Cardiac muscle cell (in vitro differentiated cells and primary cell): ENCODE measurements at regions not wholly inside any gene's neighbourhood (a gene's known extent, or its start where the extent isn't known, plus 50 kb on each side); places are given as distances from the start of the nearest gene placed in this dataset.

ENCODE experiments used
- DNase-seq, 2 donors: peaks; one replicate each; pipeline versions ENCODE4 v3.0.0 to v3.0.0-alpha.2; 2010 to 2017; ENCODE audit warnings: low read depth in 1 of 2, low spot score in 1 of 2
- H3K27ac ChIP-seq: fragments of 200-600 bp; sonication (generic); 2 replicates; pipeline ENCODE4 v1.5.1; 2016
- H3K27me3 ChIP-seq: fragments of 200-600 bp; sonication (generic); 2 replicates; pipeline ENCODE4 v1.6.0; 2016; ENCODE audit warnings: control low read depth
- H3K36me3 ChIP-seq: fragments of 200-600 bp; sonication (generic); 2 replicates; pipeline ENCODE4 v1.5.1; 2016; ENCODE audit warnings: control low read depth
- H3K4me1 ChIP-seq: fragments of 200-600 bp; sonication (generic); 2 replicates; pipeline ENCODE4 v1.8.1; 2017; ENCODE audit warnings: low read depth, mild to moderate bottlenecking, mixed run types
- H3K4me3 ChIP-seq: fragments of 200-600 bp; sonication (generic); 2 replicates; pipeline ENCODE4 v1.5.1; 2016; ENCODE audit warnings: mild to moderate bottlenecking
- H3K9me3 ChIP-seq: fragments of 200-600 bp; sonication (generic); 2 replicates; pipeline ENCODE4 v1.5.1; 2017; ENCODE audit warnings: low read depth, mild to moderate bottlenecking, control low read depth
- TF ChIP-seq, protein P1 (sequence below): IDR thresholded peaks from 2 replicates; pipeline ENCODE4 v1.5.1; 2012; ENCODE audit warnings: low read depth, mild to moderate bottlenecking, low read length

DNA sequence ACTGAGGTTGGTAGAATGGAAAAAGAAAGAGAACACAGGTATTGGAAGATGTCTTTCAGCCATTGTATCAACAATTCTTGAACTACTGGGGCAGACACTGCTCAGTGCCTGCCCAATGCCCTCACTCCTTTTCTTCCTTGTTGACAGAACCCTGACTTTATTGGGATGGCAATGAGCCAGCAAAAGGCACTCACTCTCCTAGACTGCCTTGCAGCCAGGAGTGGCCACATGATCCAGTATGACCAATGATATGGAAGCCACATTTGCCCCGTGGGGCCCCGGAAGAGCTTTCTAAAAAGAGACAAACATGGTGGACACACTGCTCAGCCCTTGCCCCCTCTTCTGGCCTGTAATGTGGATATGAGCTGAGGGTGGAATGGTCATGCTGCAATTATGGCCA lies 88.6 kb upstream of the ZNF716 start:
- no peak for DNase-seq
- Histone ChIP-seq H3K4me3 (no peak overlapping the region), H3K27me3 (no peaks in the 10 kb centered on the region), H3K36me3 (no peaks in the 10 kb centered on the region), H3K4me1 (no peaks in the 10 kb centered on the region), H3K27ac (no peak overlapping the region), H3K9me3 (no peaks in the 10 kb centered on the region)
- TF ChIP-seq, protein P1, sequence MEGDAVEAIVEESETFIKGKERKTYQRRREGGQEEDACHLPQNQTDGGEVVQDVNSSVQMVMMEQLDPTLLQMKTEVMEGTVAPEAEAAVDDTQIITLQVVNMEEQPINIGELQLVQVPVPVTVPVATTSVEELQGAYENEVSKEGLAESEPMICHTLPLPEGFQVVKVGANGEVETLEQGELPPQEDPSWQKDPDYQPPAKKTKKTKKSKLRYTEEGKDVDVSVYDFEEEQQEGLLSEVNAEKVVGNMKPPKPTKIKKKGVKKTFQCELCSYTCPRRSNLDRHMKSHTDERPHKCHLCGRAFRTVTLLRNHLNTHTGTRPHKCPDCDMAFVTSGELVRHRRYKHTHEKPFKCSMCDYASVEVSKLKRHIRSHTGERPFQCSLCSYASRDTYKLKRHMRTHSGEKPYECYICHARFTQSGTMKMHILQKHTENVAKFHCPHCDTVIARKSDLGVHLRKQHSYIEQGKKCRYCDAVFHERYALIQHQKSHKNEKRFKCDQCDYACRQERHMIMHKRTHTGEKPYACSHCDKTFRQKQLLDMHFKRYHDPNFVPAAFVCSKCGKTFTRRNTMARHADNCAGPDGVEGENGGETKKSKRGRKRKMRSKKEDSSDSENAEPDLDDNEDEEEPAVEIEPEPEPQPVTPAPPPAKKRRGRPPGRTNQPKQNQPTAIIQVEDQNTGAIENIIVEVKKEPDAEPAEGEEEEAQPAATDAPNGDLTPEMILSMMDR: no peak

DNA sequence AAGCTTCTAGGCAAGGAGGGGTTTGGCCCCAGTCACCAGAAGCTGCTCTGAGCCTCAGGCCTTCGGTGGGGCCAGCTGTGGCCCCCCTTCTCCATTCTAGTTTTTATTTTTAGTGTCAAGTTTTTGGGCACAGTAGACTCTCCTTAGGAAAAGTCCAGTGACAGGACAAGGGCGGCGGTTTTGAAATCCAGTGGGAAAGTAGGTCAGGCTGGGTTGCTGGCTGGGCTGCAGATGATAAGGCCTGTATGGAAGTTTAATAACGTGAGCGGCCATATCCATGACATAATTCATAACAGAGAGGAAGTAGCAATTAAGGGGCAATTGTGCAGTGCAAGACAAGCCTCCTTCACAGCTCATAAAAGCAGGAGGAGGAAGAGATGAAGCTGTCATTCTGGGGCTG lies 87.1 kb upstream of the ZNF716 start:
- no peak overlapping the region for H3K27ac ChIP-seq
- no peaks in the 10 kb centered on the region for H3K36me3 ChIP-seq
- H3K4me1 ChIP-seq: no peaks in the 10 kb centered on the region
- TF ChIP-seq, protein P1: no peak
- H3K9me3 ChIP-seq: peaks cover 4% of the 10 kb centered on the region
- DNase-seq: no peak
- no peak overlapping the region for H3K4me3 ChIP-seq
- H3K27me3 ChIP-seq: no peaks in the 10 kb centered on the region

DNA sequence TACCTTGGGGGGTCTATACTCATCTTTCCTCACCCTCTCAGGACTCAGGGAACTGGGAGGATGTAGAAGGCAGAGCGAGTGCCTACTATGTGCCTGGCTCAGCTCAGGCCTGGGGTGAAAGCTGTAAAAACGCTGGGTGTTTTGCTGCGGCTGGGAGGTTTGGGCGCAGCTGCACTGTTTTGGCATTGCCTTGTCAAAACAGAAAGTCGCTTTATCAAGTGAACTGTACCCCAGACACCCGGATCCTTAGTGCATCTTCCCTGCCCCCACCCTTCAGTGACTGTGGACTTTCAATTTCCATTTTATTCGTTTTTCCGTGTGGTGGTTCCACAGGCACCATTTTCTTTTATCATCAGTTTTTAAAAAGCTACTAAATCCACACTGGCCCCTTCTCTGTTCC lies 86.7 kb upstream of the ZNF716 start:
- DNase-seq: no peak
- Histone ChIP-seq H3K4me1 (no peaks in the 10 kb centered on the region), H3K27ac (no peak overlapping the region), H3K27me3 (no peaks in the 10 kb centered on the region), H3K36me3 (no peaks in the 10 kb centered on the region), H3K4me3 (no peak overlapping the region), H3K9me3 (peaks cover 4% of the 10 kb centered on the region)
- TF ChIP-seq, protein P1: no peak

DNA sequence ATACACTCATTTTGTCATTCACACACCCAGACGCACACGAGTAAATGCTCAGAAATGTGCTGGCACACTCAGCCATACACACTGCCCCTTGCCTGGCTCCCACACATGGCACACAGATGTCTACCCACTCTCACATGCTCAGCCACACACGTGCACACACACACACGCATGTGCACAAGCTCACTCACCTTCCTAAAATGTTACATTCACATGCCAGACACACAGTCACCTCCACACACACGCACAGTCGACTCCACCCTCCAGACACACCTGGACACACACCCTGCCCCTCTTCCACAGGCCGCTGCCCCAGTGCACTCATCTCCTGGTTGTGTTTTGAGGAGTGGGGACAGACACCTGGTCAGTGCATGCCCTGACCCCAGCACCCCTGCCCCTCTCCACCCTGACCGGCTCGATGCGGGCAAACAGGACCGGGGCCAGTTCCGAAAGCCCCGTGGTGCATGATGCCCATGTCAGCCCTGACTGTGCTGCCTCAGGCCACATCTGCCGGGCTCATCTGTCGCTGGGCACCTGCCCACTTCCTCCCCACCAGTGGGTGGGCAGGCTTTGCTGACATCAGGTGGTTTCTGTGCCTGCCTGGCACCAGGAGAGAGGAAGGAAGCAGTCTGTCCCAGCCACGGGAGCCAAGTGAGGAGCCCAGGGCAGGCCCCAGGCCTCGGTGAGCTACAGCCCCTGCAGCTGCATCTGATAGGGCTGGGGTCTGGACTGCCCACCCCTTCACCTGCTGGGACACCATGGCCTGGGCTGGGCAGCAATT lies 84.9 kb upstream of the ZNF716 start:
- no peaks in the 10 kb centered on the region for H3K4me1 ChIP-seq
- H3K27me3 ChIP-seq: no peaks in the 10 kb centered on the region
- H3K36me3 ChIP-seq: no peaks in the 10 kb centered on the region
- no peak overlapping the region for H3K4me3 ChIP-seq
- peaks cover 4% of the 10 kb centered on the region for H3K9me3 ChIP-seq
- TF ChIP-seq, protein P1: no peak
- DNase-seq: no peak
- H3K27ac ChIP-seq: no peak overlapping the region

DNA sequence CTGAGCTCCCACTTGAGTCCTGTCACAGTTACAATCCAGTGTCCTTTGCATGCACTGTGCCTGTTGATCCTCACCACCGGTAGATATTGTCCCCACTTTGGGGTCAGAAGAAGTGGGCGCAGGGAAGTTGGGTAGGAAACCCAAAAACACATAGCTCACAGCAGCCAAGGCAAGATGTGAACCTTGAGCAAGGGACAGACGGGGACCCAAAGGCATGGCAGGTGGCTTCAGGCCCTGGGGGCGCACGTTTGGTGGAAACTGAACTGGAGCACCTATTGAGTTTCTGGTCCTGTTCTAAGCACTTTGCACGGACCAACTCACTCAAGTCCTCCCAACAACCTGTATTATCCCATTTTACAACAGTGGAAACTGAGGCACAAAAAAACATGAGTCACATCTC lies 82.8 kb upstream of the ZNF716 start:
- H3K9me3 ChIP-seq: peaks cover 4% of the 10 kb centered on the region
- no peaks in the 10 kb centered on the region for H3K36me3 ChIP-seq
- H3K27ac ChIP-seq: no peak overlapping the region
- no peaks in the 10 kb centered on the region for H3K27me3 ChIP-seq
- no peak for DNase-seq
- TF ChIP-seq, protein P1: no peak
- H3K4me1 ChIP-seq: no peaks in the 10 kb centered on the region
- H3K4me3 ChIP-seq: no peak overlapping the region
